CD4-positive, alpha-beta T cell treated with Interleukin-15 for 4 hours (primary cell): ENCODE measurements at regions not wholly inside any gene's neighbourhood (a gene's known extent, or its start where the extent isn't known, plus 50 kb on each side); places are given as distances from the start of the nearest gene placed in this dataset.
"Not testable (repeated sequence)": the region's sequence is repeated elsewhere in the genome, so short reads cannot be mapped to it uniquely, and the experiment has no call there.

ENCODE experiments used
- DNase-seq: peaks from one replicate; pipeline ENCODE4 v3.0.0-alpha.2; 2020; ENCODE audit warnings: low spot score

DNA sequence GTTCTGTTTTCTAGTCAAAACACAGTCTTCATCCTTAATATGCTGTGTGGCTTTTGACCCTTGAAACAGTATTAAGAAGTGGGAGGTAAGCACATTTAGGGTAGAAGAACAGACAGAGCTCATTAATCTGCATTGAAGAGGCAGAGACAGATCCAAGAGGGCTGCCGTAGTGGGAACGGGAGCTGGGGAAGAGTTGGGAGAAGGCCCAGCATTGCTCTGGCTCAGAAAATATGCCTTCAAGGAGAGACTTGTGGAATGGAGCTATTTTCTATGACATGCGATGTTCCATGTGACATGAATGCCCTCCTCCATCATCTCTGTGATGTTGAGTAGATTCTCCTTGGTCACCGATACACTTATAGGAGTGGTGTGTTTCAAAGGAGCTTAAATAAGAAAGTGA is 273.3 kb upstream of the BOD1L1 start:
- DNase-seq, result no peak

- DNase-seq, result no peak
Observed at GRCh38 chr4:13902146-13902545, 274.6 kb upstream of the BOD1L1 start.

DNA sequence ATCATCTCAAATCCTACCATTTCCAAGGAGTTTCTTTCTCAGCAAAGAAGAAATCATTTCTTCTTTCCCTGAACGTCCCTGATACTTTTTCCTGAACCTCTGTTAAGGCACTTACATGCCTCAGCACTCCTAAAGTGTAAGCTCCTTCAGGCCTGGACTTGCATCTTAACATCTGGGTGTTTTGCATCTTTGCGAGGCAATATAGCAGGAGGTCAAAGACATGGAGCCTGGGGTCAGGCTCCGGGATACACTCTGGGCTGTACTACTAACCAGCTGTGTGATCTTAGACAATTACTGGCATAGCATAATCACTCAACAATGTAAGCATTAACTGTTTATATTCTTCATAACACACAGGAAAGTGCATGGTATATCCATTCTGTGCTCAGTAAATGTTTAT is 275.5 kb upstream of the BOD1L1 start:
- DNase-seq, result no peak

DNA sequence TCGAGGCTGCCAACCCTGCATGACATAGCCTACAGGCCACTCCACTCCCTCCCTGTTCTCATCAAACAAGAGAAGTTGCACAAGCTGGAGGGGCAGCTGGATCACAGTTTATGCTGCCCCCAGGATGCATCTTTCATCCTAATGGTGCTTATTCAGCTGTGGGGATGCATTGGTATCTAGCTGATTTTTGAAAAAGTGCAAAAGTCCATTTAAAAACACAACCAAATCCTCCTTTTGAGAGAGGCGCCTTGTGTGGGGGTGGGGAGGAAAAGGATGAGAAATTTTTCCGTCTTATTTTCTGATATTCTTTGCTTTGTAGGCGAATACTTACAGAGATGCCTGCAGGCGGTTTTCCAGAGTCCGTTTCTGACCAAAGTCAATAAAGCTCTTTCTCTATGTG is 276.4 kb upstream of the BOD1L1 start:
- DNase-seq, result no peak

DNA sequence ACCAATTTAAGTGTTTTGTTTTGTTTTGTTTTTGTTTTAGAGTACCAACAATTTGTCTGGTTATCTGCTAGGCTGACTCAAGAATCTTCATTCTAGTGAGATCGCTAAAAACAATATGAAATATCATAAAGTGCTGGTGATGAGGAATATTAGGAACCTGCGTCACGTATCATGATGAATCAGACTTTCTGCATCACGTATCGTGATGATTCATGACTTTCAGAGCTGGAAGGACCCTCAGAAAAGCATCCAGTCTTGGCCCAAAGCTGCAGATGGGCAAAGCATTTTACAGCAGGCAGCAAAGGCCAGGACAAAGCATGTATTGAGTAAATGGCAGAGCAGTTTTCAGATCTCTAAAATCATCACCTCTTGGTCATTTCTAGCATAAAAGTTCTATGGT is 278.0 kb upstream of the BOD1L1 start:
- no peak for DNase-seq

DNA sequence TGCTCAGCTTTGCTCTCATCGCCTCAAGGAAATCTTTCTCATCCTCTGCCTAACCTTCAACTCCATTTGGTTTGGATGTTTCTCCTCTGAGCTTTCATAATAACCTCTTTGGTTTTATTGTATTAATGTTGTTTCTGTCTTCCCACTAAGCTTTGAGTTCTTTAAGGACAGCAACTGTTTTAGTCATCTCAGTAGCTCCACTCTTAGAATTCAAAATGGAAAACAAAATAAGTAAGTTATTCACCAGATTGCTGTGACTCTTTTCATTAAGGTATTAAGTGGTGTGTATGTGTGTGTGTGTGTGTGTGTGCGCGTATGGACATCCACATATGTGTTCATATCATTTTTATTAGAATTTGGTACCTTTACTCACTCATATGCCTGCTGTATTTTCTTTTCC is 279.2 kb upstream of the BOD1L1 start:
- DNase-seq, result no peak

DNA sequence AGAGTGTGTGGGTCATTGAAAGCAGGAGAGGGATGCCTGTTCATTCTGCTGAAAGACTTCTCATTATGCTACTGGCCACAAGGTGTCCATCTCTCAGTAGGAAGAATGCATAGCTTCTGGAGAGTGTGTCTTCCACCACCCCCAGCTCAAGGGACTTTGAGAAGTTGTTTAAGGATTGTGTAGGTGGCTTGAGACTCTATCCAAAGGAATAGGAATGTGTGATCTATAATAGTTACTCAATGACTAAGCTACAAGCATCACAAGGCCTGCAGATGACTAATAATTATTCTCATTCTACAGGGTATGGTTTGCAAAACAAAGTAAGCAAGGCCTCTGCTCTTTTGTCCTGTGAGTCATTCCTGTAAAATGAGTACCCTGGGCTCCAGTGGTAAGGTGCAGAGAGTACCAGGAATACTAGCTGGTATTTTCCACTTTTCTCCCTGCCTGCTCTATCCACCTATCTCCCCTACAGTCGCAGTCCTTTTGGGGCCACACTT is 279.8 kb upstream of the BOD1L1 start:
- DNase-seq, result no peak

DNA sequence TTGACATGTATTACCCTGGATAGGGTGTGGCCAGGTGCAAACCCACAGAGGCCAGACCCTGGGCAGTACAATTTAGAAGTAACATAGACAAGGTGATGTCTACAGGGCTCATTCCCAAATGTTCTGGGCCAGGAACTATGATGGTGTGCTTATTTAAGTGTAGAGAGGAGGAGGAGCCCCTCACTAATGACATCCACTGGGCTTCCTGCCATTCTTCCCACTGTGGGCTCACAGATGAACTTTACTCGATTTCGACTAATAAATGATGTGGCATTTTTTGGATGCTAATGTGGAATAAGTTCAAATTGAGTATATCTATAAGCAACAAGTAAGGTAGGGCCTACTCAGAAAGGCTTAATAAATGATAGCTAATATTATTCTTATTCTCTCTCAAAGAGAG is 280.9 kb upstream of the BOD1L1 start:
- no peak for DNase-seq

DNA sequence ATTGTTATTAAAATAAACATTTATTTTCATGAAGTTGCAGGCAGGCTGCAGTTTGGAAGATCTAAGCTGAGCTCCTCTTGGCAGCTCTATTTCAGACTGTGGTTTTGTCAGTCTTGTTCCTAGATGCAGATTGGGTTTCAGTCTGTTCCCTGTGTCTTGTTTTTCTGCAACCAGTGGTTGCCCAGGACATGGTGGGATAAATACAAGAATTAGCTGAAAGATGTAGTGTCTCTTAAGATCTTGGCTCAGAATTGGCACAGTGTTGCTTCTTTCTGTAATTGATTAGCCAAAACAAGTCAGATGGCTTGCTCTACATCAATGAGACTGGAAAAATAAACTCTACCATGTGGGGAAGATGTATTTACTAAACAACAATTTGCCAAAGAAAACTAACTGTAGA is 283.0 kb upstream of the BOD1L1 start:
- DNase-seq, result no peak

- no peak for DNase-seq
Observed at GRCh38 chr4:13911256-13911655, 283.7 kb upstream of the BOD1L1 start.

- no peak for DNase-seq
Observed at GRCh38 chr4:13912436-13912925, 285.0 kb upstream of the BOD1L1 start.

DNA sequence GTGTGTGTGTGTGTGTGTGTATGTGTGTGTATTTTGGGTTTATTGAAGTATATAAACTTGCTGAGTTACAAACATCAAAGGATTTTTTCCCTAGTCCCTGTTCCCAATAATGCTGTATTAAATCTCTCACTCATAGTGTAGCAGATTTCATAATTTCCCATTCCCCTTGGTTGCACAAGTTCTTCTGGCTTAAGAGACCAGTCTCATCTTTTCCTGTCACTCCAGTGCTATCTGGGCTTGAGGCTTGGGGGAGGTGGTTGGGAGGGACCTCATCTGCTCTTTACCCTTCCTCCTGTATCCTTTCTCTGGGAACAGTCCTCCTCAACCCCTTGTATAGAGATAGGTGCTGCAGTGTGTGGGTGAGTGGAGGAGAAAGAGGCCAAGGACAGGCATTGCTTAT is 285.4 kb upstream of the BOD1L1 start:
- no peak for DNase-seq

DNA sequence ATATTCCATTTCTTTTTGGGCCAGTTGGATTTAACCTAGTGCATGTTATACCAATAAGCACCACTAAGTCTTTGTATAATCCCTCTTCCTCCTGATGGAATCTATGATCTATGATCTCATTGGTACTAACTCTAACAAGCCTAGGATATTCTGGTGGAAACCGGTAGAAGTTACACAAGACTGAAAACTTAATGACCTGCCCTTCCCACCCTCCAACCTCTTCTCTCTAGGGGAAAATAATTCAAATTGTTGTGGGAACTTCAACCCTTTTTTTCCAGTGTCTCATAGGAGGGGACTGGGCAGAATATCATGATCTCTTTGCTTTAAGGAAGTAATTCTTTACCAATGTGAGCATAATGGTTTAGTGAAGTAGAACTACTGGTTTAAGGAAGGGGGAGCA is 289.5 kb upstream of the BOD1L1 start:
- no peak for DNase-seq

DNA sequence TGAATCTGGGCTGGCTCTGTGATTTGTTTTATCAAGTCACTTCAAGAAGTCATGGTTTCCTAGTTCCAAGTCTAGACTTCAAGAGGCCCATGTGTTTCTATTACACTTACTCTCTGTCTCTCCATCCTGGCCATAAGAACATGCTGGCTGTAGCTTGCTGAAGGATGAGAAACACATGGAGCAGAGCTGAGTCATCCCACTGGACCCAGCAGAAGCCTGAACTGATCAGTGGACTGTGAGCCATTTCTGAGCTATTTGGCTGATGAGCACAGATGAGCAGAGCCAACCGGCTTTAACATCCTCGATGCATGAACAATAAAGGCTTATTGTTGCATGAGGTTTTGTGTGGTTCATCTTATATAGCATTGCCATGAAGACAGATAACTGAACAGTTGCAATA is 290.6 kb upstream of the BOD1L1 start:
- DNase-seq, result no peak

DNA sequence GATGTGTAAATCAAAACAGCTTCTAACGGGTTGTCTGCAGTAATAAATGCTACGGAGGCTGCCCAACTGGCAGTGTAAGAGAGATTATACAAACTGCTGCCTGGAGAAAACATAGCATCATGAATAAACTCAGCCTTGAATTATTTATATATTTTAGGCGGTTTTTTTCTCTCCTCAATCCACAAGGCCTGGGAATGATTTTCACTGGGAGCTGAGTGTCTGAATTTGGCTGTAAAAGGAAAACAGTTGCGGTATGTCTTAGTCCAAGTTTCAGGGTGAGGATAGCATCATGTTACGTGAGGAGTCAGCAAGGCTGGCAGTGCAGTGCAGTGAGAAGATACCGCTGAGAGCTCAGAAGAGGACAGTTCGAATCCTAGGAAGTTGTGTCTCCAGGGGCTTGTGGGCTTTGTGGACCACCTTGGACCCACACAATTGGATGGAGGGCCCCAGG is 291.5 kb upstream of the BOD1L1 start:
- DNase-seq, result no peak

DNA sequence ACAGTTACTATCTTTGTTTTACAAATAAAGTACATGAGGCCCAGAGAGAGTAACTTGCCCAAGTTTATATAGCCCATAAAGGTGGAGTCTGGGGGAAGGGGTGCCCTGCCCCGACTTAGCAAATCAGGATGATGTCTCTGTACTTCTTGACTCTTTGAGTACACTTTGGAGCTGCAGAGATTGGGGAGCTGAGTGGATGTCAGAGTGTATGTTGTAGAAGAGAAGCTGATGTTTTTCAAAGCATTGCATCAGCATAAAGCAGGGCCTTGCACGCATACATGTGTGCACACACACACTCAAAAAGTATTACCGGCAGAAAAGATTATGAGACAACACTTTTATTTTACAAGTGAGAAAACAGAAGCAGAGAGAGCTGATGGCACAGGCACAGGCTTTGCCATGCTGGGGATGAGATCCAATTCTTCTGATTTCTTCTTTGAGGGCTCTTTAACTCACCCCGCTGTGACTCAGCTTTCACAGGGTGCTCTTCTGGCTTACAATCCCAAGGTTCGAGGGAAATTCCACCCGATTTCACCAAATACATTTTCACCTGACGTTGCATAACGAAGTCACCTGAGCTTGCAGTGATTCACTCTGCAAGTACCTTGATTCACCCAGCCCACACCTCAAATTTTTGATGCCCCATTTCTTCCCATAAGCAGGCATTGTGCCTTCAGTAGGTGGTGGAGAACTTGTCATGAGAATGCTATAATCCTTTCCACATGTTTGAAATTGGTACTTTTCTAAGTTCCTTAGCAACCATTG is 292.8 kb upstream of the BOD1L1 start:
- DNase-seq, result no peak

DNA sequence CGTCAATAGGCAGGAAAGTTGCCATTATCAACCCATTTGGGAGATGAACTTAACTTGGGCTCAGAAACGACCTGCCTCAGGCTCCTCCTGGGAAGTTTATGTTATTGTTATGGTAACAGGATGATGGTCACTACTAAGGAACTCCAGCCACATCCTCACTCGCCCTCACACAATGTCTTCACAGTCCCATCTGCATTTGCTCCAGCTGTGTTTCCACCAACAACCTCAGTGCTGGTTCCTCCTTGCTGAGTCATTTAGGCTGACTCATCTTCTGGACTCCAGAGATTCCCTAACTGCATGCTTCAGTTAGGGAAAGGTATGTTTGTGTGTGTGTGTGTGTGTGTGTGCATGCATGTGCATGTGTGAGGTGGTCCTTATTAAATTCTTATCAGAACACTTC is 293.4 kb upstream of the BOD1L1 start:
- no peak for DNase-seq

DNA sequence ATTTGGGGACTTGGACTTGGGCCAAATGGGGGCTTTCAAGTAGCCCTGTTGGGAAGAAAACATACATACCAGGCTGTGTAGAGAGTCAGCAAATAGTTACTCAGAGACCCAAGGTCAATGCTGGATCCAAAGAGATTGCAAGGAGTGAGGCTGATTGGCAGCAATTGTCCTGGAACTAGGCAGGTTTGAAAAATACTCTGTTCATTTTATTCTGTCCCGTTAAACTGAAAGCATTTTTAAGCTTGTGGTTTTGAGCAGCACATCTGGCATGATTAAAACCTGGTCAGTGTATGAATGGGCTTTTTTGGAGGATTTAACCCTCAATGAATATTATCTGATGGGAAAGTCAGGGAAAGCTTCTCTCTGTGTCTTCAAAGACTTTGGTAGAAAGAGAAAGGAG is 294.3 kb upstream of the BOD1L1 start:
- no peak for DNase-seq

DNA sequence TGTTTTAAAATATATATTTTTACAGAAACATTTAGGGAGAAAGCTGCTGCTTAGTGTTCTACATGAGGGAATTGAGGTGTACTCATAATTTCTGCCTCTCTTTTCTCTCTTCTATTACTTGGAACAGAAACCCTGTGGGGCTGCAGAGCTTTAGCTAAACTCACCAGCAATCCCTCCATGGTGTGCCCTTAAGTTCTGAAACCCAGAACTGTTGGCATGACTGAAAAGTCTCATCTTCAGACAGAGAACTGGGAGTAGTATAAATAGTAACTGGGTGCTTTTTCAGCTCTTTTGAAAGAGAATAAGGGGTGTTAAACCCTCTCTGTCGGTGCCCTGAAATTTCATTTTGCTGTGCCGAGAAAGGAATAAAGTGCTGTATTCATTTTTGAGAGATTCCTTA is 294.9 kb upstream of the BOD1L1 start:
- no peak for DNase-seq

- DNase-seq, result no peak
Observed at GRCh38 chr4:13922873-13923645, 295.5 kb upstream of the BOD1L1 start.

- not testable (repeated sequence) for DNase-seq
Observed at GRCh38 chr4:13924900-13925299, 297.4 kb upstream of the BOD1L1 start.

DNA sequence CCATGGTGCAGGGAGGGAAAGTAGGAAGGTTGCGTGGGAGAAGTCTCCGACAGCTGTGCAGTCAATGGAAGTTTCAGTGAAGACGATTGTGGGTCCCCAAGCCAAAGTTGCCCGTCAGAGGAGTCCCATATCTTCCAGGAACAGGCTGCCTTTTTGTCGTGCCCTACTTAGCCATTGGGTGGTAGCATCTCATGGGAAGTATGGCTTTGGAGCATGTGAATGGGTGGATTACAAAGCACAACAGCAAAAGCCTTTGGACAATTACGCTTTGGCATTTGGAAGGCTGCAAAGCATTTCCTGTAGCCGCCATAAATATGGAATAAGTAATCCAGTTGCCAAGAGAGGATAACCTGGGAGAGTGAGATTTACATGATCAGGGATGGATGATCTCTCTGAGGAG is 300.7 kb upstream of the BOD1L1 start:
- no peak for DNase-seq

GRCh38 chr4:13930155-13930554 is 302.6 kb upstream of the BOD1L1 start:
- DNase-seq, result no peak
